Adrenal gland (tissue), 9 donors: ENCODE measurements at regions not wholly inside any gene's neighbourhood (a gene's known extent, or its start where the extent isn't known, plus 50 kb on each side); places are given as distances from the start of the nearest gene placed in this dataset.
"Not testable (repeated sequence)": the region's sequence is repeated elsewhere in the genome, so short reads cannot be mapped to it uniquely, and the experiment has no call there.

ENCODE experiments used
- DNase-seq, 7 donors: peaks; one replicate each; pipeline ENCODE4 v3.0.0-alpha.2; 2019 to 2020
- H3K27ac ChIP-seq, 5 donors: fragments of 200-600 bp; sonication (generic) in 4 of 5; 1 replicate in 3 of 5; 2 replicates in 2 of 5; pipeline versions ENCODE4 v1.5.1 to v1.8.0; 2016 to 2020; ENCODE audit warnings: mild to moderate bottlenecking in 1 of 5
- H3K27me3 ChIP-seq: fragments of 200-600 bp; 2 replicates; pipeline ENCODE4 v1.8.0; 2021
- H3K36me3 ChIP-seq, 2 donors: fragments of 200-600 bp; replicated peaks in 1 of 2; 1 replicate in 1 of 2; 2 replicates in 1 of 2; pipeline versions ENCODE4 v1.5.1 to v1.8.0; 2018 to 2022
- H3K4me1 ChIP-seq, 2 donors: fragments of 200-600 bp; replicated peaks in 1 of 2; 1 replicate in 1 of 2; 2 replicates in 1 of 2; pipeline versions ENCODE4 v1.5.1 to v1.8.0; 2018 to 2021
- H3K4me3 ChIP-seq, 4 donors: fragments of 200-600 bp; sonication (generic) in 3 of 4; one replicate each; pipeline ENCODE4 v1.5.1; 2016 to 2018
- H3K9me3 ChIP-seq, 3 donors: fragments of 200-600 bp; sonication (generic) in 1 of 3; replicated peaks in 1 of 3; 1 replicate in 2 of 3; 2 replicates in 1 of 3; pipeline versions ENCODE4 v1.5.1 to v1.8.0; 2016 to 2021
- CTCF ChIP-seq, 6 experiments: fragments of 450-650 bp in 4 of 6; fragments of 200-600 bp in 2 of 6; sonication (generic) in 1 of 6; IDR thresholded peaks; 1 replicate in 5 of 6; 2 replicates in 1 of 6; pipeline versions ENCODE4 v1.5.1 to v1.8.0; 2016 to 2021; ENCODE audit warnings: antibody characterized with exemption in 6 of 6, mild to moderate bottlenecking in 2 of 6, moderate library complexity in 1 of 6
- POLR2A ChIP-seq, 2 donors: fragments of 450-650 bp; IDR thresholded peaks; one replicate each; pipeline ENCODE4 v1.6.1; 2017; ENCODE audit warnings: antibody characterized with exemption in 2 of 2, mild to moderate bottlenecking in 2 of 2, moderate library complexity in 1 of 2
- WGBS, 4 donors: extraction: QIAGEN DNeasy Blood & Tissue Kit in 2 of 4; methylation state at CpG; one replicate each; pipeline versions ENCODE4 v1.1.5 to v1.1.7; 2013 to 2017; 5-methylcytosine and 5-hydroxymethylcytosine counted together
- intact Hi-C, 2 donors: fragments of 100-400 bp; cut with DNase I; formaldehyde crosslinking; loops; one replicate each; pipeline versions ENCODE4 v1.14.1 to v1.15.0; 2022 to 2023
- donor health status: healthy with polysubstance abuse.
- donor health status: Bipolar disorder and iron deficiency.
- donor health status: DM: yes; HTN: yes; CAD: no.
- donor health status: DM: no; HTN: no; CAD: no.
- donor health status: DM: no; HTN: no; CAD: no.

- intact Hi-C loops: no loop called here
- H3K36me3 ChIP-seq: no peaks in the 10 kb centered on the region
- TF ChIP-seq CTCF (IDR thresholded peaks at IDR 0.05) (no peak), POLR2A (IDR thresholded peaks at IDR 0.05) (no peak)
- H3K27ac ChIP-seq: no peak overlapping the region
- no peaks in the 10 kb centered on the region for H3K27me3 ChIP-seq
- no peaks in the 10 kb centered on the region for H3K9me3 ChIP-seq
- no peak overlapping the region for H3K4me3 ChIP-seq
- no peak for DNase-seq
- no peaks in the 10 kb centered on the region for H3K4me1 ChIP-seq
- WGBS, 4 donors: 64 to 83% (median 72%) methylated on average over 4 to 5 of the region's 5 CpGs
Observed at GRCh38 chr18:9048236-9048635, 54.3 kb upstream of the NDUFV2 start.

GRCh38 chr18:9048808-9049494 is 53.5 kb upstream of the NDUFV2 start:
- Histone ChIP-seq H3K4me3 (no peak overlapping the region), H3K36me3 (no peaks in the 10 kb centered on the region), H3K9me3 (no peaks in the 10 kb centered on the region), H3K4me1 (no peaks in the 10 kb centered on the region), H3K27me3 (no peaks in the 10 kb centered on the region), H3K27ac (no peak overlapping the region)
- intact Hi-C loops: no loop called here
- DNase-seq: no peak
- WGBS, 4 donors: 70 to 77% (median 73%) methylated on average over 3 of the region's 3 CpGs
- TF ChIP-seq CTCF (IDR thresholded peaks at IDR 0.05) (no peak), POLR2A (IDR thresholded peaks at IDR 0.05) (no peak)

GRCh38 chr18:9049495-9049809 is 53.0 kb upstream of the NDUFV2 start:
- intact Hi-C loops: no loop called here

GRCh38 chr18:9050628-9051284 is 51.7 kb upstream of the NDUFV2 start:
- not testable (repeated sequence) for H3K4me1 ChIP-seq, H3K4me3 ChIP-seq, DNase-seq, H3K27ac ChIP-seq, H3K9me3 ChIP-seq, H3K27me3 ChIP-seq, H3K36me3 ChIP-seq
- intact Hi-C loops: loop anchor here in 1 of 2 donors (10.0 kb wide), 1 partner anchor 346 kb away; the partner anchor contains the start of gene MTCL1
- 89 to 100% (median 93%) methylated on average over 1 of the region's 1 CpG; no CpG with 5 or more reads in 1 of the 4 donors for WGBS, 4 donors

More at GRCh38 chr18:9049495-9049809, 53.0 kb upstream of the NDUFV2 start:
- H3K4me1 ChIP-seq: no peaks in the 10 kb centered on the region
- TF ChIP-seq CTCF (IDR thresholded peaks at IDR 0.05) (no peak), POLR2A (IDR thresholded peaks at IDR 0.05) (no peak)
- no peak for DNase-seq
- no peaks in the 10 kb centered on the region for H3K36me3 ChIP-seq
- no peaks in the 10 kb centered on the region for H3K27me3 ChIP-seq
- no peak overlapping the region for H3K27ac ChIP-seq
- H3K4me3 ChIP-seq: no peak overlapping the region
- no peaks in the 10 kb centered on the region for H3K9me3 ChIP-seq
